ENCODE measurements at regions not wholly inside any gene's neighbourhood (a gene's known extent, or its start where the extent isn't known, plus 50 kb on each side); places are given as distances from the start of the nearest gene placed in this dataset.

DNA sequence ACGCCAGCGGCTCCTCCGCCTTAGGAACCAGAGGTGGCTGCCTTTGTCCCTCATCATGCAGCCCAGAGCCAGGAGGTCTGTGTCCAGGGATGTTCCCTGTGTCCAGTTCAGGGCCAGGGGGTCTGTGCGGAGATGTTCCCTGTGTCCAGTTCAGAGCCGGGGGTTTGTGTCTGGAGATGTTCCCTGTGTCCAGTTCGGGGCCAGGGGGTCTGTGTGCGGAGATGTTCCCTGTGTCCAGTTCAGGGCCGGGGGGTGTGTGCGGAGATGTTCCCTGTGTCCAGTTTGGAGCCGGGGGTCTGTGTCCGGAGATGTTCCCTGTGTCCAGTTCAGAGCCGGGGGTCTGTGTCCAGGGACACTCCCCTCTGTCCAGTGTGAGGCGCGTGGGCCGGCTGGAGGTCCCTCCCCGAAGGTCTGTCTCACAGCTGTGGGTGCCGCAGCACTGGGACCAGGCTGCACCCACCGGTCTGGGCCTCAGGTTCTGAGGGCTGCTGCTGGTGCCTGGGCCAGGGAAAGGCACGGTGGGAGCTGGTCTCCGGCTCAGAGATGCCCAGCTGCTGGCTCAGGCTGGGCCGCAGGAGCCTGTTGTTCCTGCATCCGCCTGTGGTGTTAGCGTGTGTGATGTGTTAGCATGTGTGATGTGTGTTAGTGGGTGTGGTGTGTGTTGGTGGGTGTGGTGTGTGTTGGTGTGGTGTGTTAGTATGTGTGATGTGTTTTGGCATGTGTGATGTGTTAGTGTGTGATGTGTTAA is 67.9 kb upstream of the CFAP46 start:
- no peaks in the 10 kb centered on the region for H3K9me3 Mint-ChIP-seq
- ATAC-seq (peak in 1 of 3 donors; percentile 26), DNase-seq (no peak)
- Histone ChIP-seq H3K36me3 (ENCODE audit: control insufficient read depth, insufficient read depth, low read length) (no peaks in the 10 kb centered on the region), H3K27me3 (ENCODE audit: control insufficient read depth, insufficient read depth, low read length) (no peaks in the 10 kb centered on the region), H3K4me3 (ENCODE audit: low read length) (no peak overlapping the region), H3K9me3 (ENCODE audit: control insufficient read depth, insufficient read depth, low read length) (no peaks in the 10 kb centered on the region), H3K27ac (ENCODE audit: low read length) (no peak overlapping the region), H3K4me1 (ENCODE audit: control insufficient read depth, insufficient read depth, low read length) (peaks cover 15% of the 10 kb centered on the region)
- no peaks in the 10 kb centered on the region for H3K36me3 Mint-ChIP-seq
- WGBS (ENCODE audit: insufficient coverage), result 95% methylated on average over 23 of the region's 23 CpGs
- H3K4me1 Mint-ChIP-seq, result no peaks in the 10 kb centered on the region
- intact Hi-C loops (cut with micrococcal nuclease), result no loop called here
- no peak overlapping the region for H3K4me3 Mint-ChIP-seq
- TF ChIP-seq, protein P1, sequence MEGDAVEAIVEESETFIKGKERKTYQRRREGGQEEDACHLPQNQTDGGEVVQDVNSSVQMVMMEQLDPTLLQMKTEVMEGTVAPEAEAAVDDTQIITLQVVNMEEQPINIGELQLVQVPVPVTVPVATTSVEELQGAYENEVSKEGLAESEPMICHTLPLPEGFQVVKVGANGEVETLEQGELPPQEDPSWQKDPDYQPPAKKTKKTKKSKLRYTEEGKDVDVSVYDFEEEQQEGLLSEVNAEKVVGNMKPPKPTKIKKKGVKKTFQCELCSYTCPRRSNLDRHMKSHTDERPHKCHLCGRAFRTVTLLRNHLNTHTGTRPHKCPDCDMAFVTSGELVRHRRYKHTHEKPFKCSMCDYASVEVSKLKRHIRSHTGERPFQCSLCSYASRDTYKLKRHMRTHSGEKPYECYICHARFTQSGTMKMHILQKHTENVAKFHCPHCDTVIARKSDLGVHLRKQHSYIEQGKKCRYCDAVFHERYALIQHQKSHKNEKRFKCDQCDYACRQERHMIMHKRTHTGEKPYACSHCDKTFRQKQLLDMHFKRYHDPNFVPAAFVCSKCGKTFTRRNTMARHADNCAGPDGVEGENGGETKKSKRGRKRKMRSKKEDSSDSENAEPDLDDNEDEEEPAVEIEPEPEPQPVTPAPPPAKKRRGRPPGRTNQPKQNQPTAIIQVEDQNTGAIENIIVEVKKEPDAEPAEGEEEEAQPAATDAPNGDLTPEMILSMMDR (IDR thresholded peaks at IDR 0.05), result no peak
- H3K27me3 Mint-ChIP-seq (ENCODE audit: low read depth in 2 of 2), result peaks cover 0 to 3% of the 10 kb centered on the region in 2 donors
- H3K27ac Mint-ChIP-seq, result peak overlapping the region in 1 of 2 donors; percentile 27

DNA sequence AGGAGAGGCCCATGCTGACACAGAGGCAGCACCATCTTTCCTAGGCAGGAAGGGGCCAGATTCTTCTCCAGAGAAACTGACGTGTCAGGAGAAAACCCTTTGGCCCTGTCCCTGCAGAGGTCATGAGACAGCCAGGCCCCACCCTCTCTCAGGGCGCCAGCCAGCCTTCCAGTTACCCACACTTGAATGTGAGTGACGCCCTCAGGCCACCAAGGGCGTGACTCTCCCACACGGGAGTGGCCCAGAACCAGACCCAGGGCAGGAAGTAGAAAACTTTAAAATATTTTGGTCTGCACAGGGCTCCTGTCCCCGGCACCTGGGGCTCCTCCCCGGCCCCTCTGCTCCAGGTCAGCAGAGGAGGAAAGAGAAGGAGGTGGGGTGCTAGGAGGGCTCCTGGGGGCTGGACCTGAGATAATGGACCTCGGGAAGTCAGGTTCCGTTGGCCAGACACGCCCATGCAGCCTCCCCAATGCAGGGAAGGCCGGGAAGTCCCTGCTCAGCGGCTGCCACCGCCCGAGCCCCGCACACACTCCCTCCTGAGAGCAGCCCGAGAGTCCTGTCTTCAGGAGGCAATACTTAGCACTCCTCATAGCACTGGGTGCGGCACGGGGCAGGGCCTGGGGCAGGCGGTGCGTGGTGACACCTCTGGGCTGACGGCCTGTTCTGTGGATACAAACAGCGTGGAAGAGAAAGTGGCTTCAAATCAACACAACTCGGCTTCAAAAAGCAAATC is 67.0 kb upstream of the CFAP46 start:
- Mint-ChIP-seq H3K27ac (peak overlapping the region in 1 of 2 donors; percentile 27), H3K4me3 (no peak overlapping the region), H3K36me3 (no peaks in the 10 kb centered on the region), H3K4me1 (no peaks in the 10 kb centered on the region), H3K9me3 (no peaks in the 10 kb centered on the region), H3K27me3 (ENCODE audit: low read depth in 2 of 2) (peaks cover 0 to 3% of the 10 kb centered on the region in 2 donors)
- no peaks in the 10 kb centered on the region for H3K36me3 ChIP-seq (ENCODE audit: control insufficient read depth, insufficient read depth, low read length)
- peak; percentile 36 to 61 (median 60) for ATAC-seq
- H3K4me1 ChIP-seq (ENCODE audit: control insufficient read depth, insufficient read depth, low read length), result peaks cover 15% of the 10 kb centered on the region
- 67% methylated on average over 23 of the region's 23 CpGs for WGBS (ENCODE audit: insufficient coverage)
- no peak overlapping the region for H3K4me3 ChIP-seq (ENCODE audit: low read length)
- no peaks in the 10 kb centered on the region for H3K9me3 ChIP-seq (ENCODE audit: control insufficient read depth, insufficient read depth, low read length)
- H3K27me3 ChIP-seq (ENCODE audit: control insufficient read depth, insufficient read depth, low read length), result no peaks in the 10 kb centered on the region
- TF ChIP-seq, protein P1 (IDR thresholded peaks at IDR 0.05), result no peak
- peak in 1 of 2 donors; percentile 10 for DNase-seq
- intact Hi-C loops (cut with micrococcal nuclease), result no loop called here
- H3K27ac ChIP-seq (ENCODE audit: low read length), result no peak overlapping the region

DNA sequence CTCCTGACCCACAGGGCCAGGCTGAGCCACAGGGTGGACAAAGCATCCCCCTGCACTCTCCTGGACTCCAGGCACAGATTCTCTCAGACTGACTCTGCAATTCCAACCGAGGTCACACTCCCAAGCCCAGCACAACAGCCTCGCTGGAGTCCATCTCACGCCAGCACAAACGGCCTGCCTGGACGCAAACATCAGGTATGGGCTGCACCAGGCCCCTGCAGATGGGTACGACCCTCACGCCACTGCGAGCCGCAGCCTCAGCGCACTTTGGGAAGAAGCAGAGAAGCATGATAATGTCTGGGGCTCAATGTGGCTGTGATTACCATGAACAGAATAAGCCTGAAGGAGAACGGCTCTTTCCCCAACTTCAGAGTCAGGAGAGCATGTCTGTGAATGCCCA is 66.4 kb upstream of the CFAP46 start:
- no peak for ATAC-seq
- Mint-ChIP-seq H3K9me3 (no peaks in the 10 kb centered on the region), H3K27ac (no peak overlapping the region), H3K27me3 (ENCODE audit: low read depth in 2 of 2) (peaks cover 0 to 3% of the 10 kb centered on the region in 2 donors), H3K4me3 (no peak overlapping the region), H3K36me3 (no peaks in the 10 kb centered on the region), H3K4me1 (no peaks in the 10 kb centered on the region)
- TF ChIP-seq, protein P1 (IDR thresholded peaks at IDR 0.05), result no peak
- Histone ChIP-seq H3K27me3 (ENCODE audit: control insufficient read depth, insufficient read depth, low read length) (no peaks in the 10 kb centered on the region), H3K9me3 (ENCODE audit: control insufficient read depth, insufficient read depth, low read length) (no peaks in the 10 kb centered on the region), H3K36me3 (ENCODE audit: control insufficient read depth, insufficient read depth, low read length) (no peaks in the 10 kb centered on the region), H3K27ac (ENCODE audit: low read length) (no peak overlapping the region), H3K4me1 (ENCODE audit: control insufficient read depth, insufficient read depth, low read length) (peaks cover 12% of the 10 kb centered on the region), H3K4me3 (ENCODE audit: low read length) (no peak overlapping the region)
- WGBS (ENCODE audit: insufficient coverage), result 90% methylated on average over 11 of the region's 11 CpGs
- intact Hi-C loops (cut with micrococcal nuclease), result no loop called here
- DNase-seq, result no peak
